ENCODE measurements at regions not wholly inside any gene's neighbourhood (a gene's known extent, or its start where the extent isn't known, plus 50 kb on each side); places are given as distances from the start of the nearest gene placed in this dataset.

DNA sequence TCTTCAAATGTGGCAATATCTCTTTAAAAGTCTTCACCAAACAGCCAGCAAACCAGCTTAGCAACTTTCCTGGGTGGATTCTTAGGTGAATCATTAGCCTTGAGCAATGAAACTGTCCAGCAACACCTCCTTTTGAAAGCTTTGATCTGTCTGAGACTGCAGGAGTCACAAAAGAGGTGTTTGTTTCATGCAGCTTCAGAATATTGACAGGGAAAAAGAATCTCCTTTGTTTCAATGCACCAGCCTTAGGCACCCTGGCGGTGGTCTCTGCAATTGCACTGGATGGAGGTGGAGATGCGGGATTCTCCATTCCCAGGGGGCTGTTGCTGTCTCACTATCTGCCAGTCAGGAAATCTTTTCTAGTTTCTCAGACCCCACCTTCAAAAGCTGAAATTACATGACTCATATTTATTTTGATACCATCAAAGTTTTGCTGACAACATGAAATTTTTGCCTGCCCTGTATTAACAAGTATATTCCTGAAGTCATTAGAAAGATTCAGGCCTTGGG, 76.0 kb upstream of the DSG1 start:
- TF ChIP-seq POLR2A (IDR thresholded peaks at IDR 0.05; ENCODE audit: low read length) (no peak), GATA1 (IDR thresholded peaks at IDR 0.05; ENCODE audit: low read depth, low read length) (no peak)
